C4-2B (cell line): ENCODE measurements at regions not wholly inside any gene's neighbourhood (a gene's known extent, or its start where the extent isn't known, plus 50 kb on each side); places are given as distances from the start of the nearest gene placed in this dataset.
A peak's percentile ranks its signal among the peaks of the same experiment; 100 is the strongest.
"Not testable (repeated sequence)": the region's sequence is repeated elsewhere in the genome, so short reads cannot be mapped to it uniquely, and the experiment has no call there.

Source experiments
- H3K27ac ChIP-seq: fragments of 450-650 bp; 2 replicates; pipeline ENCODE4 v1.5.1; 2017
- CTCF ChIP-seq: fragments of 450-650 bp; conservative IDR thresholded peaks from 2 replicates; pipeline ENCODE4 v1.5.1; 2017; ENCODE audit warnings: mild to moderate bottlenecking
- ZFX ChIP-seq: fragments of 450-650 bp; IDR thresholded peaks from 2 replicates; pipeline ENCODE4 v1.6.1; 2017

- H3K27ac ChIP-seq: no peak overlapping the region
- TF ChIP-seq ZFX: no peak
- TF ChIP-seq CTCF: no peak
Measured at GRCh38 chr1:239977416-239977815, 114.3 kb upstream of the FMN2 start.

GRCh38 chr1:239979456-239979855 is 112.2 kb upstream of the FMN2 start:
- no peak overlapping the region for H3K27ac ChIP-seq
- no peak for TF ChIP-seq ZFX
- no peak for TF ChIP-seq CTCF

GRCh38 chr1:239982762-239983161 is 108.9 kb upstream of the FMN2 start:
- H3K27ac ChIP-seq: no peak overlapping the region
- TF ChIP-seq CTCF: no peak
- no peak for TF ChIP-seq ZFX

GRCh38 chr1:239985044-239985443 is 106.6 kb upstream of the FMN2 start:
- TF ChIP-seq ZFX (no peak), CTCF (no peak)
- no peak overlapping the region for H3K27ac ChIP-seq

- H3K27ac ChIP-seq: no peak overlapping the region
- TF ChIP-seq CTCF: peak; percentile 92
- TF ChIP-seq ZFX: no peak
Measured at GRCh38 chr1:239987103-239987745, 104.5 kb upstream of the FMN2 start.

GRCh38 chr1:239989990-239990389 is 101.7 kb upstream of the FMN2 start:
- TF ChIP-seq ZFX (no peak), CTCF (no peak)
- no peak overlapping the region for H3K27ac ChIP-seq

- H3K27ac ChIP-seq: not testable (repeated sequence)
Measured at GRCh38 chr1:239992566-239992965, 99.1 kb upstream of the FMN2 start.

GRCh38 chr1:239993366-239993765 is 98.3 kb upstream of the FMN2 start:
- no peak for TF ChIP-seq ZFX
- TF ChIP-seq CTCF: no peak
- no peak overlapping the region for H3K27ac ChIP-seq
